NCI-H1694 treated with DMSO at 0.1 percent for 48 hours (cell line): ENCODE measurements at regions not wholly inside any gene's neighbourhood (a gene's known extent, or its start where the extent isn't known, plus 50 kb on each side); places are given as distances from the start of the nearest gene placed in this dataset.

Experiments used
- DNase-seq: peaks from one replicate; lab custom pipeline; 2025; lab: John Stamatoyannopoulos, UW

DNA sequence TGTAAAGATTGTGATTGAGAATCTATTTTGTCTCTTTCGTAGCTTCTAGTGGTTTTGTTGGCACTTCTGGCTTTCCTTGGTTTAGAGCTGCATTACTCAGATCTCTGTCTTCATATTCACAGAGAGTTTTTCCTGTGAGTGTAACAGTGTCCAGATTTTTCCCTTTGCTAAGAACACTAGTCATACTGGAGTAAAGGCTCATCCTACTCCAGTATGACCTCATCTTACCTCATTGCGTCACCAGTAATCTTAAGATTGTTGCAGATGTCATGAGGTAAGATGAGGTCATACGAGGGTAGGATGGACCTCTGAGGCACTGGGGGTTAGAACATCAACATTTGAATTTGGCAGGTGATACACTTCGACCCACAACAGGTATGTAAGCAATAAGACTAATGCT, 461.2 kb downstream of the FLRT2 start:
- no peak for DNase-seq

GRCh38 chr14:85987907-85988306, 458.0 kb downstream of the FLRT2 start:
- DNase-seq: no peak

GRCh38 chr14:85987292-85987691, 457.3 kb downstream of the FLRT2 start:
- no peak for DNase-seq

DNA sequence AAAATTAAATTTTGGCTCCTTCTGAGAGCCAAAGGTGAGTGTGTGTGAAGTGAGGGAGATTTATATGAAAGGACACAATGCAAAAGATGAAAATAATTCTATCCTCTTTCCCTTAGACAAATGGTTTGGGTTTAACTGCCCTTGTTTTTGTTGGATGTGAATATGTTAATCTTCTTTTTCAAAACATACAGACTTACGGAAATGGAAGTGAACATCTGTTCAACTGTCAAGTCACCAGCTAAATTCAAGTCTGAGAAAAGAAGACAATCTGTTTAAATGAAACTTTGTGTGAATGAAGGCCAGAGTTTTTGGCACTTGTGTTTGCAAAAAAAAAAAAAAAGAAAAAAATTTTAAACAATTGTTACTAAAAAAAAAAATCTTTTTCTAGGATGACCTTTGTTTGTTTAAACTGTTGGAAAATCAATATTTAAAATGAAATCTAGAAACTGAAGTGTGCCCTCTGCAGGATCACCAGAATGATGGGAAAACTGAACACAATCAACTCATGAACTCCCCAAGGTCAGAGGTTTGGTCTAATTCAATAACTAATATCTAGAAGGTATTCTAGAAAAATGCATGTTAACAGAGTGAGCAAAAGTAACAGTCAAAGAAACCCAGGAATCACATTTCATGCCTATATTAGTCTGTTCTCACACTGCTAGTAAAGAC, 448.8 kb downstream of the FLRT2 start:
- no peak for DNase-seq

GRCh38 chr14:85974602-85975001, 444.7 kb downstream of the FLRT2 start:
- DNase-seq: no peak

- no peak for DNase-seq
Observed at GRCh38 chr14:85963486-85963885, 433.5 kb downstream of the FLRT2 start.

- no peak for DNase-seq
Observed at GRCh38 chr14:85960756-85961155, 430.8 kb downstream of the FLRT2 start.

GRCh38 chr14:85959063-85959462, 429.1 kb downstream of the FLRT2 start:
- no peak for DNase-seq

DNA sequence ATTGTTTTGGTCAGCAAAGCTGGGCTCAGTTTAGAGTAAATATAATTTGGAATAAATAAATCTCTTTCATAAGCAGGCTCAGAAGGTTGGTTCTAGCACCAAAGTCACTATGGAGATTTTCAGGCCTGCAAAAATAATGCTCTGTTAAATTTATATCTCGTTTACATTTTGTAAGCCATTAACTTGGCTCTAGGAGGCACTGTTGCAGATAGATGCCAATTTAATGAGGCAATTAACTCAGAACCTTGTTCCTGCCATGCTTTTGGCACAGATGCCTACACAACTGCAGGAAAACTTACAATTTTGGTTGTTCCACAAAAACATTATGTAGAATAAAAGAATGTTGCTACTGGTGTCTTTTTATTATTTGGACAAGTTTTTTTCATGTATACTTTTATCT, 428.1 kb downstream of the FLRT2 start:
- no peak for DNase-seq

GRCh38 chr14:85953265-85953664, 423.3 kb downstream of the FLRT2 start:
- DNase-seq: no peak

GRCh38 chr14:85948153-85948552, 418.2 kb downstream of the FLRT2 start:
- DNase-seq: no peak

GRCh38 chr14:85947461-85948139, 417.7 kb downstream of the FLRT2 start:
- no peak for DNase-seq

DNA sequence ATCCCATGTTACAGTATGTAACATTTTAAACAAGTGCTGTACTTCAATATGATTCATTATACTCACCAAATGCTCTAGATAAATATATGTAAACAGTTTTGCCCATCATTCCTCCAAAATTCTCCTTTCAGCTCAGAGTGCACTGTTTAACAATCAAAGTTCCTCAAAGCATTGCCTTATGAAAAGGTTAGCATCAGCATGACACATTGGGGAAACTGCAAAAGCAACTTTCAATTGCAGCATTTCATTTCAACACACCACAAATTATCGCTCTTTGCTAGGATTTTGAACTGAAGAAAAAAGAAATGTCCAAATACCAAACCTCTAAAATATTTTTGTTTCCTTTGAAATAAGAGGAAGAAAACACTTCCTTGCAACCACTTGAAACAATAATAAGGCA, 413.2 kb downstream of the FLRT2 start:
- DNase-seq: no peak

DNA sequence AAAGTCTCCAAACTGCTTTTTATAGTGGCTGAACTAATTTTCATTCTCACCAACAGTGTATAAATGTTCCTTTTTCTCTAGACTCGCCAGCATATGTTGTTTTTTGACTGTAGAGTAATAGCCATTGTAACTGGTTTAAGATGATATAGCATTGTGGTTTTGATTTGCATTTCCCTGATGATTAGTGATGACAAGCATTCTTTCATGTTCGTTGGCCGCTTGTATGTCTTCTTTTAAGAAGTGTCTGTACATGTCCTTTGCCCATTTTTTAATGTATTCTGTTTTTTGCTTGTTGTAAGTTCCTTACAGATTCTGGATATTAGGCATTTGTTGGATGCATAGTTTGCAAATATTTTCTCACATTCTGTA, 404.9 kb downstream of the FLRT2 start:
- no peak for DNase-seq

GRCh38 chr14:85934123-85934885, 404.4 kb downstream of the FLRT2 start:
- DNase-seq: no peak

DNA sequence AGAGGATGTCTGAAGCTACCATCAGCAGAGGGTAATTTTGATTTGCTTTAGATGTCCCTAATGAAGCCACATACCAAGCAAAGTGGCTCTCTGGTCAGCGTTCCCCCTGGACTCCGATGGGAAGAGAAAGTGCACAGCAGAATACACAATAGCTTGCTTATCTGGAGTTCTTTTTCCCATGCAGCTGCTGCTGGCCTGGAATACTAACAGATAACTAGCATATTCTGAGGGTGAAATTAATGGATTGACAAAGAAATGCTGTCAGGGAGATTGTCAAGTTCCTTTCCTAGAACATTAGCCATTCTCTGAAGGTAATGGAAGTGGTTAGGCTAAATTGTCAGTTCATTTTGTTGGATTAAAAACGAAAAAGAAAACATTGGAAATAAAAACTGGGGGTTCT, 391.3 kb downstream of the FLRT2 start:
- DNase-seq: no peak

DNA sequence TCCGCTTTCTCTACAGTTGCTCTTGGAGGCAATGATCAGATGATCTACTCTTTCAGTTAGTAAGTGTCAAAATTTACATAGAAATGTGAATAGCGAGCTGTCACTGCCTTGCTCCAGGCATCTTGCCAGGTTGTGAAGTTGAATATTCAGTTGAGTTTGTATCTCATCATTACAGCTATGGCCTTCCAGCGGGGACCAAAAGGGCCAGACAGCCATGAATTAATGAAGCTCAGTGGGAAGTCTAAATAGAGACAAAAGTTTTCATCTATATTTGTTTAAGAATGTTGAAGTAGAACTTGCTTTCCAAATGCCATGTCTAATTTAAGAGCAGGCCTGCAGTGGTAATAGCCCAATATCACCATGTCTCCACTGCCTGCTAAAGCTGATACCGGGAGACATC, 387.8 kb downstream of the FLRT2 start:
- DNase-seq: no peak

- no peak for DNase-seq
Observed at GRCh38 chr14:85915711-85916110, 385.8 kb downstream of the FLRT2 start.

DNA sequence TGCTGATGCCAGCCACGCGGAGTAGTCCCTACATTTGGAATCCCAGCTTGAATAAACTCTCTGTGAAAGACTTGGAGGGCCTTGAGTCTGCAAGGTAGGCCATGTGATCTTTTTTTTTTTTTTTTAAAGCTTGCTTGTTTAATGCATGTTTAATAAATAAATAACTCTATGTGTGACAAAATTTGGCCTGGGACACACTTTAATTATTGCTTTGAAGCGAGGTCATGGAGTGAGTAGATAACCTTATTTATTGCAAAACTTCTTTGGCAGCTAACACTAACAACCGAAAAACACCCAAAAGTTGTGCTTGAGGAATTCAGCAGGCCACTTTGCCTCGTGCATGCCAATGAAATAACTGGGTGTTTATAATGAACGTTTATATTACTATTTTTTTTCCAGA, 382.2 kb downstream of the FLRT2 start:
- no peak for DNase-seq

DNA sequence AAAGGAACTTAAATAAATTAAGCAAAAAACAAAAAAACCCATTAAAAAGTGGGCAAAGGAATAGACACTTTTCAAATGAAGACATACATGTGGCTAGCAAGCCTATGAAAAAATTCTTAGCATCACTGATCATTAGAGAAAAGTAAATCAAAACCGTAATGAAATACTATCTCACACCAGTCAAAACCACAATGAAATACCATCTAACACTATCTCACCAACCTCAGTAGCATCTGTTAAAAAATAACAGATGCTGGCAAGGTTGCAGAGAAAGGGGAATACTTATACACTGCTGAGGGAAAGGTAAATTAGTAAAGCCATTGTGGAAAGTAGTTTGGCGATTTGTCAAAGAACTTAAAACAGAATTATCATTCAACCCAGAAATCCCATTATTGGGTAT, 381.1 kb downstream of the FLRT2 start:
- no peak for DNase-seq

DNA sequence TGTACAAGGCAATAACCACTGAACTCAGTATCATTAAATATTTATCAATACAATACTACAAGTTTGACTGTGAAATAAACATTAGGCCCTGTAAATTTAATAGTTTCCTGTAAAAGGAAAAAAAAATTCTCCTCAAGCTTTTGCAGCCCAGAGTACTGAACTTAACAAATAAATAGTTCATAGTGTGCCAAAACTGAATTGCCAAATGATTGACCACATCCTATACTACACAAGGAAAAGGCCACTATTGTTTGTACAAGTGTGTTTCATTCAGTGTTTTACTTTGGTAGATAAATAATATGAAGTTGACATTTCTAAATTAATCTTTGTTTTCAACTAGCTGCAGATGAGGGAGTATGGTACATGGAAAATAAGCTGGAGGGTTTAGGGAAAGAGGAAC, 379.6 kb downstream of the FLRT2 start:
- no peak for DNase-seq

DNA sequence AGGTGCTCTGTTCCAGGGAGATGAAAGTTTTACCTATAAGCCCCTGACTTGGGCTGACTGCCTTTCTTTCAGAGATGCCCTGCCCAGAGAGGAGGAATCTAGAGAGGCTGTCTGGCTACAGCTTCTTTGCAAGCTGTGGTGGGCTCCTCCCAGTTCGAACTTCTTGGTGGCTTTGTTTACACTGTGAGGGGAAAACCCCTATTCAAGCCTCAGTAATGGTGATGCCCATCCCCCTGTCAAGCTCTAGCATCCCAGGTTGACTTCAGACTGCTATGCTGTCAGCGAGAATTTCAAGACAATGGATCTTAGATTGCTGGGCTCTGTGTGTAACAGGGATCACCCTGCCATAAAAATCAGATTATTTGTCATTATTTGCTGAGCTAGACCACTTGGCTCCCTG, 377.6 kb downstream of the FLRT2 start:
- no peak for DNase-seq

- DNase-seq: no peak
Observed at GRCh38 chr14:85897808-85898207, 367.9 kb downstream of the FLRT2 start.
